Activated CD4-positive, alpha-beta T cell treated with anti-CD3 and anti-CD28 coated beads, Interleukin-2, amount 10 ng/mL, durations not matched to agents 24 days and 14 days (primary cell): ENCODE measurements at regions not wholly inside any gene's neighbourhood (a gene's known extent, or its start where the extent isn't known, plus 50 kb on each side); places are given as distances from the start of the nearest gene placed in this dataset.
A peak's percentile ranks its signal among the peaks of the same experiment; 100 is the strongest.

Experiments used
- DNase-seq: peaks from one replicate; pipeline ENCODE4 v3.0.0; 2022
- H3K27ac Mint-ChIP-seq: one replicate; pipeline ENCODE4 v1.8.0; 2022; ENCODE audit warnings: mild to moderate bottlenecking, mixed read lengths
- H3K27me3 Mint-ChIP-seq: one replicate; pipeline ENCODE4 v1.8.0; 2022; ENCODE audit warnings: mixed read lengths
- H3K36me3 Mint-ChIP-seq: one replicate; pipeline ENCODE4 v1.8.0; 2022; ENCODE audit warnings: low read depth, mild to moderate bottlenecking, mixed read lengths
- H3K4me1 Mint-ChIP-seq: one replicate; pipeline ENCODE4 v1.8.0; 2021; ENCODE audit warnings: mixed read lengths
- H3K4me3 Mint-ChIP-seq: one replicate; pipeline ENCODE4 v1.8.0; 2022; ENCODE audit warnings: mild to moderate bottlenecking, moderate library complexity, mixed read lengths
- H3K9me3 Mint-ChIP-seq: one replicate; pipeline ENCODE4 v1.8.0; 2021; ENCODE audit warnings: mixed read lengths
- intact Hi-C: fragments of 100-400 bp; cut with micrococcal nuclease; formaldehyde crosslinking; loops from one replicate; pipeline ENCODE4 v1.15.1; 2023

DNA sequence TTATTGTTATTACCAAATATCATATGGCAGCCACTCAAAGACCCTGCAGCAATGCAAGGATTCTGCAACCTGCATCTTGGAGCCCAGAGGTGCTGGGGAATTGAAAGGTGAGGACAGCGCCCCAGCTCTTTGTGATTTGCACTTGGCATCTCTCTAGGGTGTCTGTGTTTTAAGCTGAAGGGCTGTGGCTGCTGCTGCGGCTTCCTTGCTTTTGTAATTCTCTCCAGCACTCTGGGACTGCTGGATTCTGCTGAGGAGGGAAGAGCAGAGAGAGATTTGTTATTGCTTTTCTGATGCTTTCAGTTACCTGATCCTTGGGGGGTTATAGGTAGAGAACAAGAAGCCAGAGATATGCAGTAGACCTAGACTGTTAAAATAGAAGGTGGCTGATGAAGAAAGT lies 562.4 kb downstream of the EBF1 start:
- no peak overlapping the region for H3K27ac Mint-ChIP-seq
- H3K27me3 Mint-ChIP-seq = peaks cover 7% of the 10 kb centered on the region
- H3K4me3 Mint-ChIP-seq = no peak overlapping the region
- H3K4me1 Mint-ChIP-seq = peaks cover 6% of the 10 kb centered on the region
- no peaks in the 10 kb centered on the region for H3K9me3 Mint-ChIP-seq
- intact Hi-C loops = no loop called here
- H3K36me3 Mint-ChIP-seq = no peaks in the 10 kb centered on the region
- DNase-seq = no peak

DNA sequence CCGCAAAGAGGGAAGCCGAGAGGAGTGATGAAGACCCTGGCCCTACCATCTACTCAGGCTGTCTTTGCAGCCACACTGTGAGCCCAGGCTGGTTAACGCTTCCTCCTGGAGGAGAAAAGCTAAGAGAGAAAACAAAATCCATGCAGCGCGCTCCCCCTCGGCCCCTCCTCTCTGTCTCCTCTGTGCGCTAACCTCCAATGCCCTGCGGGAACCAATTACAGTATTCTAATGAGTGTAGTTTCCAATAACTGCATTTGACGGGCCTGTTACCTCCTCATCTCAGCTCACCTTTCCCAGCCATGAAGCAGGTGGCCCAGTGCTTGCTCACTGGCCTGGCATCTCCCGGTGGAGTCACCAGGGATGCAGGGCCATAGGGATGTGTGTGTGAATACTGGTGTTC lies 565.5 kb downstream of the EBF1 start:
- Mint-ChIP-seq H3K9me3 (peaks cover 3% of the 10 kb centered on the region), H3K27ac (no peak overlapping the region), H3K36me3 (no peaks in the 10 kb centered on the region), H3K4me1 (no peaks in the 10 kb centered on the region), H3K4me3 (no peak overlapping the region), H3K27me3 (peaks cover 10% of the 10 kb centered on the region)
- intact Hi-C loops = no loop called here
- DNase-seq = no peak

DNA sequence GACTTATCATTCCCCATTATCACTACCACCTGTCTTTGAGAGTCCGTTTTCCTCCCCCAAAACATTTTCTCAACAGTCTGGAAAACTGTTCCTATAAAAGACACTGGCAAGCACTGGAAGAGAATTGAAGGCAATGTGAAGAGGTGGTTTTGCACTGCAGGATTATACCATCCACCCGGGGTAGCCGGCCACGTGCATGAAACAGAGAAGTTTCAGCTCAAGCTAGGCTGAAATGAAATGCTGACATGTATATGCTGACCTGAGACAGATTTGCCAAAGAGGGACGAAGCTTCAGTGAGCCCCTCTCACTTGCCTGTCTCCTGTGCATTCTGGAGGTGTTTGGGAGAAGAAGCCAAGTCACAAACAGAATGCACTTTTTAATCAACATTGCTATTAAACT lies 567.0 kb downstream of the EBF1 start:
- no peaks in the 10 kb centered on the region for H3K4me1 Mint-ChIP-seq
- intact Hi-C loops = no loop called here
- peaks cover 9% of the 10 kb centered on the region for H3K27me3 Mint-ChIP-seq
- H3K4me3 Mint-ChIP-seq = no peak overlapping the region
- no peak for DNase-seq
- H3K36me3 Mint-ChIP-seq = no peaks in the 10 kb centered on the region
- no peak overlapping the region for H3K27ac Mint-ChIP-seq
- peaks cover 3% of the 10 kb centered on the region for H3K9me3 Mint-ChIP-seq

DNA sequence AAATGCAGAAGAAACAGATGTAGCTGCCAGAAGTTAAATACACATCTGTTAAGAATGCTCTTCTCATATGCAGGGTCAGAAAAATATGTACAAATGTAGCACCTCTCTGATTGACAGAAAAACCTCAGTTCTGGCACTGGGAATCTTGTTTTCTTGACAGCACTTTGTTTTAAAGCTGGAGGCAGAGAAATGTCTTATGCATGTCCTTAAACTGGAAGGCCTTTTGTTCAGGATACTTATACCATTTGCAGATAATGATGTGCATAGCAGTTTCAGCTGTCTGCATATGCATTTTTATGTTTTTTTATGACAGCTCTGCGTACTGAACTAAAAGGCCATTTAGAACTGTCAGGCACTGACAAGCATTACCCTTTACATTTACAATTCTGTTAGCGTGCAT lies 567.9 kb downstream of the EBF1 start:
- no peak for DNase-seq
- Mint-ChIP-seq H3K4me3 (no peak overlapping the region), H3K36me3 (no peaks in the 10 kb centered on the region), H3K9me3 (peaks cover 3% of the 10 kb centered on the region), H3K27ac (no peak overlapping the region), H3K4me1 (no peaks in the 10 kb centered on the region), H3K27me3 (peaks cover 8% of the 10 kb centered on the region)
- intact Hi-C loops = no loop called here

DNA sequence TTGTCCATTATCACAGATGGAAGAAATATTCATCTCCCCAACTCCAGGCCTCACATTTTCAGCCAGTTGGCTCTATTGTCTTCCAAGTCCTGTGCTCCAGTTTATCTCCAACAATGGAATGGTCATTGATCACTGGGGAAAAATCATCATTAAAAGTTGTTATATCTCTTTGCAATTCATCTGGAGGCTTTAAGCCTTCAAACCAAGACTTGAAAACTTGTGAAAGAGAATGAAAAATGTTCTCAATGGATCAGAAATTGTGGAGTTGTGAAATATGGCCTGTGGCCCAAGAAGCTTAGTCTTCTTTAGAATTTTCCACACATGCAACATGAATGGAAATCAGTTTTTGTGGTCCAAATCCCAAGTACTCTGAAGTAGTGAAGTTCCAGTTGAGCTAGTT lies 569.6 kb downstream of the EBF1 start:
- DNase-seq = no peak
- Mint-ChIP-seq H3K36me3 (no peaks in the 10 kb centered on the region), H3K4me1 (no peaks in the 10 kb centered on the region), H3K27me3 (peaks cover 8% of the 10 kb centered on the region), H3K27ac (no peak overlapping the region), H3K9me3 (peaks cover 6% of the 10 kb centered on the region), H3K4me3 (no peak overlapping the region)
- intact Hi-C loops = no loop called here

GRCh38 chr5:158529454-158529853 lies 570.3 kb downstream of the EBF1 start:
- peaks cover 8% of the 10 kb centered on the region for H3K27me3 Mint-ChIP-seq
- no peak for DNase-seq
- intact Hi-C loops = no loop called here
- H3K4me3 Mint-ChIP-seq = no peak overlapping the region
- H3K4me1 Mint-ChIP-seq = no peaks in the 10 kb centered on the region
- H3K27ac Mint-ChIP-seq = no peak overlapping the region
- no peaks in the 10 kb centered on the region for H3K36me3 Mint-ChIP-seq
- peaks cover 6% of the 10 kb centered on the region for H3K9me3 Mint-ChIP-seq

GRCh38 chr5:158525663-158526062 lies 574.1 kb downstream of the EBF1 start:
- no peak overlapping the region for H3K4me3 Mint-ChIP-seq
- intact Hi-C loops = no loop called here
- peaks cover 6% of the 10 kb centered on the region for H3K9me3 Mint-ChIP-seq
- H3K27ac Mint-ChIP-seq = no peak overlapping the region
- H3K36me3 Mint-ChIP-seq = no peaks in the 10 kb centered on the region
- peaks cover 2% of the 10 kb centered on the region for H3K27me3 Mint-ChIP-seq
- H3K4me1 Mint-ChIP-seq = no peaks in the 10 kb centered on the region
- no peak for DNase-seq

DNA sequence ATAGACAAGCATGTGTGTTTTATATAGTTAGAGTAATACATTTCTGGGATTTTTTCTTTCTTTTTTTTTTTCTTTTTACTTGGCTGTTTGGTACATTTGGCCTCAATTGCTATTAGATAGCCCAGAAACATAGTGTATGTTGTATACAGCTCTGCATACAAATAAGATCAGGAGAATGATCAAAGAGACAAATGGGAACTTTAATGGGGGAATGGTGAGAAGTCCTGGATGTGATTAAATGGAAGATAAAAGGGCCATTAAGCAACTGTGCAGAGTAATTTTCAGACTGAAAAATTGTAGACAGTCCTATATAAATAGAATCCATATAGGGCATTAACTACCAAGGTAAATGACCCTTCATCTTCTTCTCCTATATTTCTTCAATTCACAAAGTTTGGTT lies 575.6 kb downstream of the EBF1 start:
- Mint-ChIP-seq H3K27ac (no peak overlapping the region), H3K27me3 (no peaks in the 10 kb centered on the region), H3K36me3 (no peaks in the 10 kb centered on the region), H3K4me3 (no peak overlapping the region), H3K4me1 (no peaks in the 10 kb centered on the region), H3K9me3 (peaks cover 3% of the 10 kb centered on the region)
- DNase-seq = no peak
- intact Hi-C loops = no loop called here

DNA sequence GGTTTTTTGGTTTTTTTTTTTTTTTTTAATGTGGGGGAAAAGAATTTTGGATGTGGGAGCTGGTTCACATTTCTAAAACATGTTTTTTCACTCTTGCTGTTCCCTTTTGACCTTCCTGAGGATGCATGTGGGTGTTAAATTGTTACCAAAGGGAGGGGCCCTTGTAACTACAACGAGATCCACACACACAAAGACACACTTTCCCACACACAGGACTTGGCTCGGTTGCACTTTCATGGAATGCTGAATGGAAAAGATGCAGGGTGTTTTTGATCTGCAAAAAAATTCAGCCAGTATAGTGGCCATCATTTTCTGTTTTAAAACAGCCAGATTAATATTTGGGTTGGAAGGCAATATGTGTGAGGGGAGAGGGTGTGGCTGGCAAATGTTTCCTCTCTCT lies 576.9 kb downstream of the EBF1 start:
- Mint-ChIP-seq H3K36me3 (no peaks in the 10 kb centered on the region), H3K4me3 (no peak overlapping the region), H3K27me3 (no peaks in the 10 kb centered on the region), H3K4me1 (no peaks in the 10 kb centered on the region), H3K9me3 (peaks cover 3% of the 10 kb centered on the region), H3K27ac (no peak overlapping the region)
- intact Hi-C loops = no loop called here
- DNase-seq = no peak

GRCh38 chr5:158521995-158522394 lies 577.7 kb downstream of the EBF1 start:
- intact Hi-C loops = no loop called here

DNA sequence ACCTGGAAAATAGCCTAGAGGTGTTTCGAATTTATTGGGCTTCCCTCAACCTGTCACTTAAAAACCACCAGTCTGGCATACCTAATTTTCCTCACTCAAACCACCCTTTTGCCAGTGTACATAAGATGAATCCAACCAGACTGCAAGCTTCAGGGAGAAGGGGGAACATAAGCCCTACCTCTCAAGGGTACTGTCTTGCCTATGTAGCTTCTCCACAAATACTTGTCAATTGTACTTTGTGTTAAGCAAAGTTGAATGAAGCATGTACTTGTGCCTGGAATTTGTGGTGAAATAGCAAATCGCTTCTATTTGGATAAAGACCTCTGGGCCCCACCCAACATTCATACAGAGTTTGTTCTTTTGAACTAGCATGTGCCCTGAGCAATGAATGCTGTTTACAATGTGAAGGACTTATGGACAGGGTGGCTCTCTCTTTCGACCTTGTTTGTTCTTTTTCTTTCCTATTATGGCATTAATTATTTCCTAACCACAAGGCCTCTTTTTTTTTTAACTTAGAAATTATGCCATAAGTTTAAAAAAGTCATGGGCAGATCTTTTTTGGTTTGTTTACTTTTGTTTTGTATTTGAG lies 580.2 kb downstream of the EBF1 start:
- H3K4me3 Mint-ChIP-seq = no peak overlapping the region
- peaks cover 5% of the 10 kb centered on the region for H3K9me3 Mint-ChIP-seq
- no peak overlapping the region for H3K27ac Mint-ChIP-seq
- peaks cover under 1% of the 10 kb centered on the region for H3K36me3 Mint-ChIP-seq
- H3K4me1 Mint-ChIP-seq = peaks cover 5% of the 10 kb centered on the region
- no peaks in the 10 kb centered on the region for H3K27me3 Mint-ChIP-seq
- intact Hi-C loops = no loop called here
- no peak for DNase-seq

More at GRCh38 chr5:158521995-158522394, 577.7 kb downstream of the EBF1 start:
- H3K9me3 Mint-ChIP-seq = peaks cover 3% of the 10 kb centered on the region
- H3K27ac Mint-ChIP-seq = no peak overlapping the region
- no peaks in the 10 kb centered on the region for H3K27me3 Mint-ChIP-seq
- no peak for DNase-seq
- no peaks in the 10 kb centered on the region for H3K4me1 Mint-ChIP-seq
- H3K4me3 Mint-ChIP-seq = no peak overlapping the region
- no peaks in the 10 kb centered on the region for H3K36me3 Mint-ChIP-seq

DNA sequence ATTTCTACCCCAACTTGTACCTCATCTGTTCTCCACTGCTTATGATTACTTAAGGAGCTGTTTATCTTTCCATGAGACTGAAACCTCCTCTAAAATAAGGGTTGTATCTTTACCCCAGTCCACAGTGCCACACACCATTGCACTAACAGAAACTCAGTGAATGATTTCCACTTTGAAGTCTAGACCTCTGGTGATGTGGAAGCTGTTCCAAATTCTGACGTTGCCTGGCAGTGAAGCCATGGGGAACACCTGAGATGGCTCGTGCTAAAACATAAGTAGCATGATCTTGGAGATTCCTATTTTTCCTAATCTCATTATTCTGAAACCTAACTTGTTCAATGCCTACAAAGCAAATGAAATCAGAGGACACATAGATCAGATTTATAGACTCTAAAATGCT lies 583.2 kb downstream of the EBF1 start:
- peaks cover 25% of the 10 kb centered on the region for H3K4me1 Mint-ChIP-seq
- intact Hi-C loops = no loop called here
- H3K36me3 Mint-ChIP-seq = peaks cover 2% of the 10 kb centered on the region
- H3K4me3 Mint-ChIP-seq = no peak overlapping the region
- no peak for DNase-seq
- H3K9me3 Mint-ChIP-seq = peaks cover 7% of the 10 kb centered on the region
- H3K27ac Mint-ChIP-seq = no peak overlapping the region
- H3K27me3 Mint-ChIP-seq = no peaks in the 10 kb centered on the region

DNA sequence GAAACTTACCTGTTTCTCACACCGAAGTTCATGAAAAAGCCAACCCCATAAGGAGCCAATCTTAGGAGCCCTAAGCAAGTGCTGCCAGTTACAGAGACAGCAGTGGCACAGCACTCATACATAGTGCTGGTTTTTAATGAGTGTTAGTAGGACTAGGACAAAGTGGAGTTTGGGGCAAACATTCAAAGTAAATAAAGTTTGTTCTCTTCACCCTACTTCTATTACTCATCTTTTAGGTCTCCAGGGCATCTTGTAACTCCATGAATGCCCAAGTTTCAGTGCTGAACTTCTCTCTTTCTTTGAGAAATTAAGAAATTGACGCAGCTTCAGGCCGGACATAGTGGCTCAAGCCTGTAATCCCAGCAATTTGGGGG lies 584.7 kb downstream of the EBF1 start:
- no peak overlapping the region for H3K4me3 Mint-ChIP-seq
- H3K36me3 Mint-ChIP-seq = peaks cover 2% of the 10 kb centered on the region
- H3K27ac Mint-ChIP-seq = peak overlapping the region; percentile 84
- intact Hi-C loops = loop anchor here (2.0 to 5.0 kb wide), 2 partner anchors 26 to 83 kb away; no protein-coding TSS in a partner anchor
- H3K27me3 Mint-ChIP-seq = no peaks in the 10 kb centered on the region
- peaks cover 29% of the 10 kb centered on the region for H3K4me1 Mint-ChIP-seq
- no peak for DNase-seq
- peaks cover 12% of the 10 kb centered on the region for H3K9me3 Mint-ChIP-seq

DNA sequence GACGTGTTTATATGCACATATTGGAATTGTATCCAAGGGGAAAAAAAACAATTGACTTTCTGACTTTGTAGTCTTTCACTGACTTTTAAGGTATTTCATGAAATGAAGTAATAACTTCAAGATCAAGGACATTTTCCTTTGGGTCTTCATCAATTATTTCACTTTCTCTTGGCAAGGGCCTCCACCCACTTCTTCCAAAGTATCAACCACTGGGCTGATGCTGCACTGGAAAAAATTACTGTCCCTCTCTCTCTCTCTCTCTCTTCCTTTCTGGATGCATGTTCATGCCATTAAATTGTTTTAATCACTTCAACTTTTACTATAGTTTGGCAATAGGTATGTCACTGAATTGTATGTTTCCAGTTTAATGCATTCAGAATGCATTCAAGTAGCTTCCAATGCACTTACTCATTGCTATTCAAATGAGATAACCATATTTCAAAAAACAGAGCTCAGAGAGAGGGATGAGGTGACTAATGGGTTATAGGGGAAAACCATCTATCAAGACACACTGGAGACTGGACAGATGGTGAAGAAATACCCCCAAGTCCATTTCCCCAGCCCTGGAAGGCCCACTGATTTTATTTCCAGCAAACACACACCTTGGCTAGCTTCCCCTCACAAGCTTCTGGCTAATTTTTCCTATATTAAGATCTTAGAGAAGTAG lies 585.3 kb downstream of the EBF1 start:
- no peak for DNase-seq
- H3K27ac Mint-ChIP-seq = peak overlapping the region; percentile 85

More for the DNA sequence above, 585.3 kb downstream of the EBF1 start:
- peaks cover 12% of the 10 kb centered on the region for H3K9me3 Mint-ChIP-seq
- H3K36me3 Mint-ChIP-seq = peaks cover 2% of the 10 kb centered on the region
- no peaks in the 10 kb centered on the region for H3K27me3 Mint-ChIP-seq
- H3K4me1 Mint-ChIP-seq = peaks cover 29% of the 10 kb centered on the region
- intact Hi-C loops = loop anchor here (2.0 to 5.0 kb wide), 2 partner anchors 26 to 82 kb away; no protein-coding TSS in a partner anchor
- H3K4me3 Mint-ChIP-seq = peak overlapping the region; percentile 70
